G401 (cell line): ENCODE measurements at regions not wholly inside any gene's neighbourhood (a gene's known extent, or its start where the extent isn't known, plus 50 kb on each side); places are given as distances from the start of the nearest gene placed in this dataset.
A peak's percentile ranks its signal among the peaks of the same experiment; 100 is the strongest.

Experiments
- DNase-seq: peaks from one replicate; pipeline ENCODE4 v3.0.0-alpha.2; 2015; ENCODE audit warnings: low spot score
- in situ Hi-C: cut with HindIII; loops from 2 replicates; pipeline ENCODE4 v1.10.0; 2016; ENCODE audit warnings: low sequenced_read_pairs, mixed read lengths

- in situ Hi-C loops: no loop called here
These were observed 69.7 kb downstream of the SKA1 start for GRCh38 chr18:50444539-50444938.

GRCh38 chr18:50446629-50447028 is 71.8 kb downstream of the SKA1 start:
- in situ Hi-C loops: no loop called here
- no peak for DNase-seq

More at GRCh38 chr18:50444539-50444938, 69.7 kb downstream of the SKA1 start:
- no peak for DNase-seq

GRCh38 chr18:50447102-50447741 is 72.4 kb downstream of the SKA1 start:
- in situ Hi-C loops: no loop called here
- DNase-seq: no peak

GRCh38 chr18:50447952-50448351 is 73.1 kb downstream of the SKA1 start:
- in situ Hi-C loops: no loop called here

GRCh38 chr18:50451100-50451842 is 76.4 kb downstream of the SKA1 start:
- no peak for DNase-seq
- in situ Hi-C loops: no loop called here

More at GRCh38 chr18:50447952-50448351, 73.1 kb downstream of the SKA1 start:
- DNase-seq: no peak

- in situ Hi-C loops: no loop called here
- DNase-seq: no peak
These were observed 78.3 kb downstream of the SKA1 start for GRCh38 chr18:50453014-50453680.

GRCh38 chr18:50453732-50454131 is 78.9 kb downstream of the SKA1 start:
- no peak for DNase-seq
- in situ Hi-C loops: no loop called here

- in situ Hi-C loops: no loop called here
- DNase-seq: no peak
These were observed 79.6 kb downstream of the SKA1 start for GRCh38 chr18:50454387-50454988.

GRCh38 chr18:50456285-50456684 is 81.4 kb downstream of the SKA1 start:
- DNase-seq: no peak
- in situ Hi-C loops: no loop called here

GRCh38 chr18:50457639-50458038 is 82.8 kb downstream of the SKA1 start:
- DNase-seq: no peak
- in situ Hi-C loops: no loop called here

GRCh38 chr18:50458366-50458765 is 83.5 kb downstream of the SKA1 start:
- in situ Hi-C loops: no loop called here
- no peak for DNase-seq

- in situ Hi-C loops: no loop called here
- DNase-seq: no peak
These were observed 84.0 kb downstream of the SKA1 start for GRCh38 chr18:50458796-50459195.

GRCh38 chr18:50460062-50460461 is 85.2 kb downstream of the SKA1 start:
- DNase-seq: no peak
- in situ Hi-C loops: no loop called here

GRCh38 chr18:50460716-50461115 is 85.9 kb downstream of the SKA1 start:
- peak; percentile 88 for DNase-seq
- in situ Hi-C loops: no loop called here

GRCh38 chr18:50461251-50461650 is 86.4 kb downstream of the SKA1 start:
- no peak for DNase-seq
- in situ Hi-C loops: no loop called here

- in situ Hi-C loops: no loop called here
- no peak for DNase-seq
These were observed 90.6 kb downstream of the SKA1 start for GRCh38 chr18:50465211-50466153.

GRCh38 chr18:50466634-50467033 is 91.8 kb downstream of the SKA1 start:
- no peak for DNase-seq
- in situ Hi-C loops: no loop called here

- DNase-seq: no peak
- in situ Hi-C loops: no loop called here
These were observed 91.1 kb upstream of the MAPK4 start for GRCh38 chr18:50468807-50469206.

- no peak for DNase-seq
- in situ Hi-C loops: no loop called here
These were observed 90.5 kb upstream of the MAPK4 start for GRCh38 chr18:50469380-50469781.
